ENCODE measurements at regions not wholly inside any gene's neighbourhood (a gene's known extent, or its start where the extent isn't known, plus 50 kb on each side); places are given as distances from the start of the nearest gene placed in this dataset.

DNA sequence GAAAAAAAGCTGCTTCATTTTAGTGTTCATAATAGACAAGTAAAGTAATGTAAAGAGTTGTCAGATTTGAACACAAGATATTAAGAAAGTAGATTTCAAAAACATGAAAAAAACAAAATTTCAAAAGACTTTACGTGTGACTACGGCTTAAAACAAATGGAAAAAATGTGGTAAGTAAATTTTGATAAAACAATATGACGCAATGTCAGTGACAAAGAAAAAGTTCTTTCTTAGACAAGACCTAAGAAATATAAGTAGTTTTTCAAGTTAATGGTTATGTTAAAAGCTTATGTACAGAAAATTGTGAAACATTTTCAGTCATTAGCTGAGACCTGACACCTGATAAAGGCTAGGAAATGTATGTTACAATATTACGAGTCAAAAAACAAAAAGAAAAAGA lies 73.7 kb upstream of the EYS start:
- TF ChIP-seq ELF4 (IDR thresholded peaks at IDR 0.05): no peak
- no peak for TF ChIP-seq FOXM1 (IDR thresholded peaks at IDR 0.05; ENCODE audit: borderline replicate concordance)
- no peak for TF ChIP-seq LEF1 (IDR thresholded peaks at IDR 0.05; ENCODE audit: borderline replicate concordance)
- TF ChIP-seq FOXA1 (IDR thresholded peaks at IDR 0.05): no peak
- no peak for TF ChIP-seq SUZ12 (IDR thresholded peaks at IDR 0.05)
- TF ChIP-seq ZNF384 (IDR thresholded peaks at IDR 0.05): no peak
- TF ChIP-seq HDGF (IDR thresholded peaks at IDR 0.05; ENCODE audit: borderline replicate concordance): no peak
- no peak for TF ChIP-seq TARDBP (IDR thresholded peaks at IDR 0.05)
- no peak for TF ChIP-seq L3MBTL2 (conservative IDR thresholded peaks at IDR 0.05)
- TF ChIP-seq ARNT (IDR thresholded peaks at IDR 0.05): no peak
- TF ChIP-seq NFRKB (IDR thresholded peaks at IDR 0.05): no peak
- TF ChIP-seq CTBP1 (IDR thresholded peaks at IDR 0.05; ENCODE audit: borderline replicate concordance): no peak
- no peak for TF ChIP-seq SP1 (IDR thresholded peaks at IDR 0.05)
- TF ChIP-seq BHLHE40 (IDR thresholded peaks at IDR 0.05; ENCODE audit: borderline replicate concordance): no peak
- TF ChIP-seq FOXK2 (IDR thresholded peaks at IDR 0.05): no peak
- ChIA-PET CTCF (no interaction called here), POLR2A (no interaction called here)
- DNase-seq (ENCODE audit: extremely low spot score): no peak

DNA sequence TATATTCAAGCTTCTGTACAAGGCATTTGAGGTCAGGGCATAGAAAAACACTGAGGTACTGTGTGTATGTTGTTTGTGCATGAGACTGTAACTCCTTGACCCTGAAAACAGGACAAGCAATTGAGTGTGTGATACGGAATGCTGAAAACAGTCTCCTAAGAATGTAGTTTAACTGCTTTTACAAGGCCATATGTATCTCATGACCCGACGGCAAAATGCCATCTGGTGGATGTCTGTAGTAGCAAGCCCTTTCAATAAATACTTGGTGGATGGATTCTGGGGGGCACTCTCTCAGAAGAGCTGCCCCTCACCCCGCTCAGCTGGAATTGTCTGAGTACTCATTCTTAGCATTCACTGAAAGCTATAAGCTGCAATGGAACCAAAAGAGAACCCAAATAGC lies 69.3 kb upstream of the EYS start:
- POLR2A ChIA-PET: no interaction called here
- CTCF ChIA-PET: no interaction called here
- DNase-seq (ENCODE audit: extremely low spot score): peak; percentile 8
- TF ChIP-seq ARNT (IDR thresholded peaks at IDR 0.05) (no peak), LEF1 (IDR thresholded peaks at IDR 0.05; ENCODE audit: borderline replicate concordance) (no peak), ELF4 (IDR thresholded peaks at IDR 0.05) (no peak), SP1 (IDR thresholded peaks at IDR 0.05) (no peak), L3MBTL2 (conservative IDR thresholded peaks at IDR 0.05) (no peak), FOXM1 (IDR thresholded peaks at IDR 0.05; ENCODE audit: borderline replicate concordance) (no peak), NFRKB (IDR thresholded peaks at IDR 0.05) (no peak)

DNA sequence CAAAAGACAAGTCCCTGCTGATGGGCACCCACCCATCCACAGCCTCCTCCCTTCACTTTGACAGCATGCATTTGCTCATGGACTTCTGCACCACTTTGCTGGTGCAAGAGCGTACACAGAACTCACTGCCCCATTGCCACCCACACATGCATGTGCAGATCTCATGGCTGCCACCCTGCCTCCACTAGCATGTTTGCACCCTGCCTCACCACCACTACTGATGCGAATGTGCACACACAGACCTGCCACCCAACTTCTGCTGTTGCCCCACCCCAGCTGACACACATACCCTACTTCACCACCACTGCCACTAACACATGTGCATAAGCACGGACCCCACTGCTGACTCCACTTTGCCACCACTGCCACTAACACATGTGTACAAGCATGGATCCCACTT lies 64.9 kb upstream of the EYS start:
- no peak for TF ChIP-seq FOXM1 (IDR thresholded peaks at IDR 0.05; ENCODE audit: borderline replicate concordance)
- TF ChIP-seq BHLHE40 (IDR thresholded peaks at IDR 0.05; ENCODE audit: borderline replicate concordance): no peak
- no peak for TF ChIP-seq SP1 (IDR thresholded peaks at IDR 0.05)
- TF ChIP-seq ARNT (IDR thresholded peaks at IDR 0.05): no peak
- no peak for TF ChIP-seq LEF1 (IDR thresholded peaks at IDR 0.05; ENCODE audit: borderline replicate concordance)
- no peak for TF ChIP-seq CTBP1 (IDR thresholded peaks at IDR 0.05; ENCODE audit: borderline replicate concordance)
- TF ChIP-seq ELF4 (IDR thresholded peaks at IDR 0.05): no peak
- TF ChIP-seq FOXA1 (IDR thresholded peaks at IDR 0.05): no peak
- TF ChIP-seq HDGF (IDR thresholded peaks at IDR 0.05; ENCODE audit: borderline replicate concordance): no peak
- TF ChIP-seq L3MBTL2 (conservative IDR thresholded peaks at IDR 0.05): no peak
- no peak for TF ChIP-seq FOXK2 (IDR thresholded peaks at IDR 0.05)
- no peak for TF ChIP-seq ZNF384 (IDR thresholded peaks at IDR 0.05)
- TF ChIP-seq NFRKB (IDR thresholded peaks at IDR 0.05): no peak
- no peak for TF ChIP-seq TARDBP (IDR thresholded peaks at IDR 0.05)
- TF ChIP-seq SUZ12 (IDR thresholded peaks at IDR 0.05): no peak
- TF ChIP-seq, protein P1, sequence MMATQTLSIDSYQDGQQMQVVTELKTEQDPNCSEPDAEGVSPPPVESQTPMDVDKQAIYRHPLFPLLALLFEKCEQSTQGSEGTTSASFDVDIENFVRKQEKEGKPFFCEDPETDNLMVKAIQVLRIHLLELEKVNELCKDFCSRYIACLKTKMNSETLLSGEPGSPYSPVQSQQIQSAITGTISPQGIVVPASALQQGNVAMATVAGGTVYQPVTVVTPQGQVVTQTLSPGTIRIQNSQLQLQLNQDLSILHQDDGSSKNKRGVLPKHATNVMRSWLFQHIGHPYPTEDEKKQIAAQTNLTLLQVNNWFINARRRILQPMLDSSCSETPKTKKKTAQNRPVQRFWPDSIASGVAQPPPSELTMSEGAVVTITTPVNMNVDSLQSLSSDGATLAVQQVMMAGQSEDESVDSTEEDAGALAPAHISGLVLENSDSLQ (IDR thresholded peaks at IDR 0.05): no peak
- ChIA-PET POLR2A (no interaction called here), CTCF (no interaction called here)
- DNase-seq (ENCODE audit: extremely low spot score): no peak

DNA sequence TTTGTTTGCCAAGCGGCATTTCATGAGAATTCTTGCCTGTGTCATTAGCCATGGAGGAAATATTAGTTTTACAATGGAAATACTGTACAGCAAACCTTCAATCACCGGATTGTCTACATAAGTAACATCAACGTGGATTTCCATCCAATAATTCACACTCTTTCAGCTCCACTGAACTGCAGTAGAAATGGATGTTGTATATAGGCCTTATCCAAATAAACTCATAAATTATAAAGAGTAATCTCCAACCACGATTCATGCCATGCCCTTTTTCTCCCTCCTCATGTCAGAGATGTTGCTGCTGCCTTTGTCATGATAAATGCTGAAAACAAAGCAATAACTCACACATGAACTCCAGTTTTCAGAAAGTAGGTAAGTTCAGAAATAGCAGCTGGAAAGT lies 54.9 kb upstream of the EYS start:
- TF ChIP-seq CTBP1 (IDR thresholded peaks at IDR 0.05; ENCODE audit: borderline replicate concordance): no peak
- no peak for TF ChIP-seq FOXK2 (IDR thresholded peaks at IDR 0.05)
- TF ChIP-seq NFRKB (IDR thresholded peaks at IDR 0.05): no peak
- no peak for TF ChIP-seq L3MBTL2 (conservative IDR thresholded peaks at IDR 0.05)
- TF ChIP-seq, protein P1 (IDR thresholded peaks at IDR 0.05): no peak
- no peak for TF ChIP-seq HDGF (IDR thresholded peaks at IDR 0.05; ENCODE audit: borderline replicate concordance)
- TF ChIP-seq SUZ12 (IDR thresholded peaks at IDR 0.05): no peak
- no peak for TF ChIP-seq FOXM1 (IDR thresholded peaks at IDR 0.05; ENCODE audit: borderline replicate concordance)
- no peak for TF ChIP-seq ELF4 (IDR thresholded peaks at IDR 0.05)
- TF ChIP-seq BHLHE40 (IDR thresholded peaks at IDR 0.05; ENCODE audit: borderline replicate concordance): no peak
- TF ChIP-seq FOXA1 (IDR thresholded peaks at IDR 0.05): no peak
- TF ChIP-seq SP1 (IDR thresholded peaks at IDR 0.05): no peak
- TF ChIP-seq ARNT (IDR thresholded peaks at IDR 0.05): no peak
- no peak for TF ChIP-seq ZNF384 (IDR thresholded peaks at IDR 0.05)
- TF ChIP-seq LEF1 (IDR thresholded peaks at IDR 0.05; ENCODE audit: borderline replicate concordance): no peak
- TF ChIP-seq TARDBP (IDR thresholded peaks at IDR 0.05): no peak
- DNase-seq (ENCODE audit: extremely low spot score): no peak
- ChIA-PET POLR2A (no interaction called here), CTCF (no interaction called here)

DNA sequence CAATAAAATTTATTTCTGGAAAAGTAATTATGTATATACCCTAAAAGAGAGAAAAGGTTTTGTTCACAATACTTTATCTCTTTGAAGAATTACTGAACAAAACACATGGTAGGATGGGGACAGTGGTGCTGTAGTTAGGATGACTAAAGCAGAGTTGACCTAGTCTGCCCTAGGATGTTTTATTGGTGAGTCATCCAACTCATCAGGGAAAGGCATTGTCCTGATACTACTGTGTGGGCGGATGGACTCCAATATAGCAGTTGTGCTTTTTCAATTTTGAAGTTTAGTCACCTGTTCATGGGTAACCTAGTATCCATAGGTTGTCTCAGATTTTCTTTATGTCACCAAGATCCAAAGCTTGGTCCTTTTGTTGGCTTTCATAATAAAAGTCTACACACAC lies 53.3 kb upstream of the EYS start:
- POLR2A ChIA-PET: no interaction called here

More for the DNA sequence above, 53.3 kb upstream of the EYS start:
- CTCF ChIA-PET: no interaction called here
- TF ChIP-seq FOXA1 (IDR thresholded peaks at IDR 0.05): no peak
- TF ChIP-seq HDGF (IDR thresholded peaks at IDR 0.05; ENCODE audit: borderline replicate concordance): no peak
- no peak for TF ChIP-seq SUZ12 (IDR thresholded peaks at IDR 0.05)
- no peak for TF ChIP-seq BHLHE40 (IDR thresholded peaks at IDR 0.05; ENCODE audit: borderline replicate concordance)
- TF ChIP-seq ELF4 (IDR thresholded peaks at IDR 0.05): no peak
- DNase-seq (ENCODE audit: extremely low spot score): no peak
